GM23248 (cell line): ENCODE measurements at regions not wholly inside any gene's neighbourhood (a gene's known extent, or its start where the extent isn't known, plus 50 kb on each side); places are given as distances from the start of the nearest gene placed in this dataset.

Source experiments
- DNase-seq: peaks from one replicate; pipeline ENCODE4 v3.0.0-alpha.2; 2015
- H2AFZ ChIP-seq: fragments of 200-600 bp; sonication (generic); 2 replicates; pipeline ENCODE4 v1.6.1; 2016; ENCODE audit warnings: antibody characterized with exemption
- H3F3A ChIP-seq: fragments of 200-600 bp; sonication (generic); 2 replicates; pipeline ENCODE4 v1.6.1; 2016; ENCODE audit warnings: mild to moderate bottlenecking, antibody characterized with exemption, mixed run types; ENCODE audit not compliant: insufficient read depth
- H3K27ac ChIP-seq: fragments of 200-600 bp; sonication (generic); 2 replicates; pipeline ENCODE4 v1.5.1; 2016; ENCODE audit warnings: mild to moderate bottlenecking
- H3K27me3 ChIP-seq: fragments of 200-600 bp; sonication (generic); replicated peaks from 2 replicates; pipeline ENCODE4 v1.6.1; 2016; ENCODE audit warnings: mild to moderate bottlenecking; ENCODE audit not compliant: insufficient read depth
- H3K36me3 ChIP-seq: fragments of 200-600 bp; sonication (generic); 2 replicates; pipeline ENCODE4 v1.6.1; 2016; ENCODE audit warnings: low read depth, mild to moderate bottlenecking
- H3K4me1 ChIP-seq: fragments of 200-600 bp; sonication (generic); 2 replicates; pipeline ENCODE4 v1.6.1; 2016; ENCODE audit warnings: mild to moderate bottlenecking; ENCODE audit not compliant: insufficient read depth
- H3K4me2 ChIP-seq: fragments of 200-600 bp; sonication (generic); one replicate; pipeline ENCODE4 v1.6.1; 2016; ENCODE audit warnings: mild to moderate bottlenecking; ENCODE audit not compliant: unreplicated experiment
- H3K4me3 ChIP-seq: fragments of 200-600 bp; sonication (generic); 2 replicates; pipeline ENCODE4 v1.5.1; 2016; ENCODE audit warnings: mild to moderate bottlenecking
- H3K79me2 ChIP-seq: fragments of 200-600 bp; sonication (generic); 2 replicates; pipeline ENCODE4 v1.6.1; 2016; ENCODE audit warnings: mild to moderate bottlenecking; ENCODE audit not compliant: insufficient read depth
- H3K9ac ChIP-seq: fragments of 200-600 bp; sonication (generic); 2 replicates; pipeline ENCODE4 v1.6.1; 2016; ENCODE audit warnings: mild to moderate bottlenecking
- H3K9me2 ChIP-seq: fragments of 200-600 bp; sonication (generic); 2 replicates; pipeline ENCODE4 v1.6.1; 2016; ENCODE audit warnings: mixed run types, mild to moderate bottlenecking, moderate library complexity; ENCODE audit not compliant: insufficient read depth
- H3K9me3 ChIP-seq: fragments of 200-600 bp; sonication (generic); one replicate; pipeline ENCODE4 v1.6.1; 2017; ENCODE audit warnings: low read depth
- H4K20me1 ChIP-seq: fragments of 200-600 bp; sonication (generic); 2 replicates; pipeline ENCODE4 v1.6.0; 2016; ENCODE audit not compliant: insufficient read depth
- EZH2 ChIP-seq: fragments of 200-600 bp; sonication (generic); IDR thresholded peaks from 2 replicates; pipeline ENCODE4 v1.6.1; 2018; ENCODE audit warnings: antibody characterized with exemption, mild to moderate bottlenecking; ENCODE audit not compliant: insufficient read depth, poor library complexity, severe bottlenecking
- EZH2phosphoT487 ChIP-seq: fragments of 200-600 bp; sonication (generic); IDR thresholded peaks from 2 replicates; pipeline ENCODE4 v1.6.1; 2018; ENCODE audit warnings: antibody characterized with exemption, moderate library complexity, mild to moderate bottlenecking, low read depth; ENCODE audit not compliant: insufficient read depth
- WGBS, 2 experiments: methylation state at CpG; one replicate each; pipeline ENCODE4 v1.1.6; 2015 to 2017; ENCODE audit warnings: low lambda C conversion rate in 2 of 2, low coverage in 1 of 2; ENCODE audit errors: missing lambda C conversion rate in 2 of 2; 5-methylcytosine and 5-hydroxymethylcytosine counted together
- in situ Hi-C: fragments of 300-500 bp; cut with MboI; formaldehyde crosslinking; loops from 2 replicates; pipeline ENCODE4 v1.15.0; 2020

- H3K27ac ChIP-seq = no peak overlapping the region
- H3K9me2 ChIP-seq = no peaks in the 10 kb centered on the region
- H3K27me3 ChIP-seq = peaks cover 15% of the 10 kb centered on the region
- WGBS, 2 experiments = 80 to 85% methylated on average over 25 to 26 of the region's 27 CpGs
- H3K4me1 ChIP-seq = peaks cover 9% of the 10 kb centered on the region; the same call in 1 of the 2 replicates
- H3K9ac ChIP-seq = no peak overlapping the region
- no peak overlapping the region for H3K4me3 ChIP-seq
- no peak for TF ChIP-seq EZH2
- TF ChIP-seq EZH2phosphoT487 = no peak
- H3F3A ChIP-seq = no peaks in the 10 kb centered on the region
- H3K79me2 ChIP-seq = no peaks in the 10 kb centered on the region
- in situ Hi-C loops = no loop called here
- no peak overlapping the region for H2AFZ ChIP-seq
- no peak overlapping the region for H3K4me2 ChIP-seq
- H3K9me3 ChIP-seq = no peaks in the 10 kb centered on the region
- no peaks in the 10 kb centered on the region for H3K36me3 ChIP-seq
- no peak for DNase-seq
- H4K20me1 ChIP-seq = no peaks in the 10 kb centered on the region
These were observed 67.1 kb upstream of the CTDP1 start for GRCh38 chr18:79612291-79613108.

- H3K79me2 ChIP-seq = no peaks in the 10 kb centered on the region
- no peaks in the 10 kb centered on the region for H3F3A ChIP-seq
- H3K4me1 ChIP-seq = peaks cover 9% of the 10 kb centered on the region; the same call in 1 of the 2 replicates
- H3K9me2 ChIP-seq = no peaks in the 10 kb centered on the region
- H3K36me3 ChIP-seq = no peaks in the 10 kb centered on the region
- DNase-seq = no peak
- no peak overlapping the region for H3K4me2 ChIP-seq
- in situ Hi-C loops = no loop called here
- no peak for TF ChIP-seq EZH2phosphoT487
- no peak for TF ChIP-seq EZH2
- no peak overlapping the region for H2AFZ ChIP-seq
- 70 to 71% methylated on average over 32 to 33 of the region's 33 CpGs for WGBS, 2 experiments
- no peak overlapping the region for H3K9ac ChIP-seq
- H3K9me3 ChIP-seq = no peaks in the 10 kb centered on the region
- no peak overlapping the region for H3K4me3 ChIP-seq
- H4K20me1 ChIP-seq = no peaks in the 10 kb centered on the region
- H3K27me3 ChIP-seq = peaks cover 7% of the 10 kb centered on the region; the same call in 1 of the 2 replicates
- no peak overlapping the region for H3K27ac ChIP-seq
These were observed 66.2 kb upstream of the CTDP1 start for GRCh38 chr18:79613186-79613931.

- Histone ChIP-seq H3K9me3 (no peaks in the 10 kb centered on the region), H4K20me1 (no peaks in the 10 kb centered on the region), H3K4me1 (peaks cover 9% of the 10 kb centered on the region; the same call in 1 of the 2 replicates), H3K27ac (no peak overlapping the region), H3F3A (no peaks in the 10 kb centered on the region), H3K4me2 (no peak overlapping the region), H3K79me2 (no peaks in the 10 kb centered on the region), H3K4me3 (no peak overlapping the region), H3K27me3 (no peaks in the 10 kb centered on the region; the same call in 1 of the 2 replicates), H3K36me3 (no peaks in the 10 kb centered on the region), H3K9ac (no peak overlapping the region), H2AFZ (no peak overlapping the region), H3K9me2 (no peaks in the 10 kb centered on the region)
- no peak for DNase-seq
- TF ChIP-seq EZH2phosphoT487 (no peak), EZH2 (no peak)
- WGBS, 2 experiments = 70 to 74% methylated on average over 26 of the region's 26 CpGs
- in situ Hi-C loops = no loop called here
These were observed 65.2 kb upstream of the CTDP1 start for GRCh38 chr18:79614211-79614955.

GRCh38 chr18:79615091-79615490 is 64.5 kb upstream of the CTDP1 start:
- in situ Hi-C loops = no loop called here
- 76 to 77% methylated on average over 18 of the region's 18 CpGs for WGBS, 2 experiments
- TF ChIP-seq EZH2phosphoT487 (no peak), EZH2 (no peak)
- no peaks in the 10 kb centered on the region for H3K36me3 ChIP-seq
- H3K27ac ChIP-seq = no peak overlapping the region
- no peak overlapping the region for H3K4me3 ChIP-seq
- H3K9me3 ChIP-seq = no peaks in the 10 kb centered on the region
- no peak overlapping the region for H3K4me2 ChIP-seq
- no peak overlapping the region for H2AFZ ChIP-seq
- no peak overlapping the region for H3K9ac ChIP-seq
- H4K20me1 ChIP-seq = no peaks in the 10 kb centered on the region
- H3K27me3 ChIP-seq = no peaks in the 10 kb centered on the region; the same call in 1 of the 2 replicates
- no peaks in the 10 kb centered on the region for H3K79me2 ChIP-seq
- H3K9me2 ChIP-seq = no peaks in the 10 kb centered on the region
- DNase-seq = no peak
- H3F3A ChIP-seq = no peaks in the 10 kb centered on the region
- peaks cover 9% of the 10 kb centered on the region; the same call in 1 of the 2 replicates for H3K4me1 ChIP-seq
